CD4-positive, alpha-beta T cell treated with Interleukin-1 beta for 1 hour (primary cell): ENCODE measurements at regions not wholly inside any gene's neighbourhood (a gene's known extent, or its start where the extent isn't known, plus 50 kb on each side); places are given as distances from the start of the nearest gene placed in this dataset.

Source experiments
- DNase-seq, 2 donors: peaks; one replicate each; pipeline ENCODE4 v3.0.0-alpha.2; 2020 to 2022

DNA sequence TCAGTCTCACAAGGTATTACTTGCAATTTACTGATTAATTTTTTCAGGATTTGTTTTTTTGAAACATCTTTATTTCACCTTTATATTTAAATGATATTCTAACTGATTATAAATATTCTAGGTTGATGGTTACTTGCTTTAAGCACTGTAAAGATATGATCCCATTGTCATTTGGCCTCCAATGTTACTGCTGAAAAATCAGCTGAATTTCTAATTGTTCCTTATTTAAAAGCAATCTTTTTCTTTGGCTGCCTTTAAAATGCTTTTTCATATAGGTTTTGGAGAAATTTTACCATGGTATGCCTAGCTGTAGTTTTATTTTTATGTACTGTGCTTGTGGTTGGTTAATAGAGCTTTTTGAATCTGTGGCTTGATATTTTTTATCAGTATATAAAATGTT is 275.6 kb upstream of the PPFIA2 start:
- DNase-seq, result no peak

DNA sequence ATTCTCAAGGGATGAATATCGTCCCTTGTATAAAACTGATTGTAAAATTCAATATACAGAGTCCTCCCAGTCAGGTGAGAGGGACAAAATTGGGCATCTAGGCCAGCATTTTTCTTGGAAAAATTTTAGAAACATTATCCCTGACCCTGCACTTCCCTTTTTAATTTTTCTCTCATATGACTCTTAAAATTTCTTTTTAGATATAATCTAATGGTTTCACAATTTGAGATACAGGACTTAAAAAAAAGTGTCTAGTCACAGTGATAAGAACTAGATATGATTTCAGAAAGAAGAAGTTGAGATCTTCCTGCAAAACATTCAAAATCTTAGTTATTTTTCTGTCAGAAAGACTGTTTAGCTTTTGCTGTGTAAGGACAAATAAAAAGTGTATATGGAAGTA is 270.8 kb upstream of the PPFIA2 start:
- no peak for DNase-seq

DNA sequence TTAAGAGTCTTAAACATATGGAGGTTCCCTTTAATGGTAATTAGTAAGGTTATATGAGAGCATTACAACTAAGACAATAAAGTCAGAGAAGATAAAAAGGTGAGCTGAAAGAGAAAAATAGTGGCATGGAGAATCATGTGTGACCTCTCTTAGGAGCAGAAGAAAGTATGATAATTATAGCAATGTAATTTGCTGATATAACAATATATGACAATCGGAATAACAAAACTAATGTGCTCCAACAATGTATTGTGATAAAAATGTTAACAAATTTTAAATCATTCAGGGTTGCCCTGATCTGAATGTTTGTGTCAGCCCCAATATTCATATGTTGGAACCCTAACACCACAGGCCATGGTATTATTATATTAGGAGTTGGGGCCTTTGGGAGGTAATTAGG is 269.6 kb upstream of the PPFIA2 start:
- no peak for DNase-seq

DNA sequence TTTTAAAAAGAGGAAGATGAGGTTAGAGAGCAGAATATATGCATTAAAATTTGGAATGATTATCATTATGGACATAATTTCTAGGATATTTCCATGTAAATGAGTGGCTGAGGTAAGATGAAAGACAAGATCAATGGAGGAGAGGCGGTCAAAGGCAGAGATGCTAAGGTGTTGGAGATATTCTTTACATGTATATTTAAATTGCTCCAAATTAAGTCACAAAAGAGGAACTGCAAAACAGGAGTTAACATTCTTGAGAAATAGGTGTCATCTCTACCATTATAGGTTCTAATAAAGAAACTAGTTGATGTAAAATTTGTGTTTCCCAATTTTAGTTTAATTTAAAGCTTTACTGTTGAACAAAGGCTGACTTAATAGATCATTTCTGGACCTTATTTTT is 268.5 kb upstream of the PPFIA2 start:
- DNase-seq, result no peak

DNA sequence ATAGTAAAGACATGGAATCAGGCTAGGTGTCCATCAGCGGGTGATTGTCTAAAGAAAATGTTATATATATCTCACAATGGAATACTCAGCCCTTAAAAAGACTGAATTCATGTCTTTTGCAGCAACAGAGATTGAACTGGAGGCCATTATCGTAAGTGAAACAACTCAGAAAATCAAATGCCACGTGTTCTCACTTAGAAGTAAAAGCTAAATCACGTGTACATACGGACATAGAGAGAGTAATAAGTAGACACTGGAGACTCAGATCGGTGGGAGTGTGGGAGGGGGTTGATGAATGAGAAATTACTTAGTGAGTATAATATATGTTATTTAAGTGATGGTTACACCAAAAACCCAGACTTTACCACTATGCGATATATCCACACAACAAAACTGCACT is 266.3 kb upstream of the PPFIA2 start:
- DNase-seq, result no peak

DNA sequence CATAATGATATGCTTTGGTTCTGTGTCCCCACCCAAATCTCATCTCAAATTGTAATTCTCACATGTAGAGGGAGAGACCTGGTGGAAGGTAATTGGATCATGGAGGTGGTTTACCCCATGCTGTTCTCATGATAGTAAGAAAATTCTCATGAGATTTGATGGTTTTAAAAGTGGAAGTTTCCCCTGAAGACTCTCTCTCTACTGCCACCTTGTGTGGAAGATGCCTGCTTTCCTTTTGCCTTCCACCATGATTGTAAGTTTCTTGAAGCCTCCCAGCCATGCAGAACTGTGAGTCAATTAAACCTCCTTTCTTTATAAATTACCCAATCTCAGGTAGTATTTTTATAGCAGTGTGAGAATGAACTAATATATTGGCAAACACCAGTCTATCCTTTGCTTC is 260.4 kb upstream of the PPFIA2 start:
- no peak for DNase-seq

DNA sequence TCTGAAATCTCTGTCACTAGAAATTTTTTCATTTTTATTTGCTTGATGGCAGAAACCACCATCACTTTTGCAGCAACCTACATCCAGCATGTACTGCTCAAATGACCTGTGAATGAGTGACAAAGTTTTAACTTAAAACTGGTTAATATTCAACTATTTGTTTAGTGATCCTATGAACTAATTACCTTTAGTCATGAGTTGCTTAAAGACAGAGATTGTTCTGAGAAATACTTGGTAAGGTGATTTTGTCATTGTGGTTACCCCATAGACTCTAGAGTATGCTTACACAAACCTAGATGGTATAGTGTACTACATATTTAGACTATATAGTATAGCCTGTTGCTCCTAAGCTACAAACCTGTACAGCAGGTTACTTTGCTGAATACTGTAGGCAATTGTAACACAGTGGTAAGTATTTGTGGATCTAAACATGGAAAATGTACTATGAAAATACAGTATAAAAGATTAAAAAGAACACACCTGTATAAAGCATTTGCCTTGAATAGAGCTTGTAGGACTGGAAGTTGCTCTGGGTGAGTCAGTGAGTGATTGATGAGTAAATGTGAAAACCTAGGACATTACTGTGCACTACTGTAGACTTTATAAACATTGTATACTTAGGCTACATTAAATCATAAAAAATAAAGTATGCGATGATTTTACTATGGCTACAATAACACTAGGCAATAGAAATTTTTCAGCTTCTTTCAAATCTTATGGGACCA is 256.6 kb upstream of the PPFIA2 start:
- no peak for DNase-seq

DNA sequence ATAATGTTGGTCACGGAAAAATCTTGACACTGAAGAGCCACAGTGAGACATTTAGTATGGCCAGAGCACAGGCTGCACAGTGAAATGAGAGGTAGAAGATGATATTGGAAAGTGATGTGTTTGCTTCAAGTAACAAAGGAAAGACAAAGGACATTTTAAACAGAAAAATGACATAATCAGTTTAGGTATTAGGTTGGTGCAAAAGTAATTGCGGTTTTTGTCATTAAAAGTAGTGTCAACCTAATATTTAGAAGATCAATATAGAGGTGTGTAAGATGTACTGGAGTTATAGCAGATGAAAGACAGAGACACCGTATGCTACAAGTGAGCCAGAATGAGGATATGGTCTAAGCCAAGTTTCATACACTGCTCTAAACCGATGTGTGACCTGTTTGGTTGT is 253.0 kb upstream of the PPFIA2 start:
- DNase-seq, result no peak

DNA sequence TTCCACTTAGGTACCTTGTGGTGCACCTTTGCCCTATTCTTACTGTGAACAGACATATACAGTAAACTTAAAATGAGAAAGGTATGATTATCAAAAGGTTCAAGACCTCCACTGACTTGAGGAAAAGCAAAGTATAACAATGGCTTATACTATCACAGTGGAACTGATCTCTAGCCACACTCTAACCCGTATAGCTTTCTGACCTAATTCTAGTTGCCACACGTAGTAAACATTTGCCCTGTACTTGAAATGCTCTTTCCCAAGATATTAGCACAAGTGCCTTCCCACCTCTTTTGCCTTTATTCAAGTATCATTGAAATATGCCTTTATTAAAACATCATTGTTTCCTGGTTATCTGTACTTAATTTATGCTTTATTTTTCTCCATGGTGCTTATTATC is 250.4 kb upstream of the PPFIA2 start:
- no peak for DNase-seq

DNA sequence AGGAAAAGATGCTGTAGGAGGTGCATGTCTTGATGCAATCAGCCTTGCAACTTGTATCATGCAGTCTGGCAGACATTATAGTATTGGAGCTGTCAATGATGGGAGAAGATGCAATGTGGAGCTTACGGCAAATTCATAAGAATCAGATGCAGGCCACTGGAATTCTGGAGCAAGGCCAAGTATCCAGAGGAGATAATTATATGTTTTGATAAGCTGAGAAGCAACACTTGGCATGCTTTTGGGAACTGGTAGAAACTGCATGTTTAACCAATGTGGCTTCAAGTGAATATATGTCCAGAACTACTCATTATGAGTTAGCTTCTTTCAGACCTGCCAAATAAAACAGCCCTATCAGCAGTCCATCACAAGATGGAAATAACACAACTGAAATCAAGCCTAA is 249.1 kb upstream of the PPFIA2 start:
- DNase-seq, result no peak

DNA sequence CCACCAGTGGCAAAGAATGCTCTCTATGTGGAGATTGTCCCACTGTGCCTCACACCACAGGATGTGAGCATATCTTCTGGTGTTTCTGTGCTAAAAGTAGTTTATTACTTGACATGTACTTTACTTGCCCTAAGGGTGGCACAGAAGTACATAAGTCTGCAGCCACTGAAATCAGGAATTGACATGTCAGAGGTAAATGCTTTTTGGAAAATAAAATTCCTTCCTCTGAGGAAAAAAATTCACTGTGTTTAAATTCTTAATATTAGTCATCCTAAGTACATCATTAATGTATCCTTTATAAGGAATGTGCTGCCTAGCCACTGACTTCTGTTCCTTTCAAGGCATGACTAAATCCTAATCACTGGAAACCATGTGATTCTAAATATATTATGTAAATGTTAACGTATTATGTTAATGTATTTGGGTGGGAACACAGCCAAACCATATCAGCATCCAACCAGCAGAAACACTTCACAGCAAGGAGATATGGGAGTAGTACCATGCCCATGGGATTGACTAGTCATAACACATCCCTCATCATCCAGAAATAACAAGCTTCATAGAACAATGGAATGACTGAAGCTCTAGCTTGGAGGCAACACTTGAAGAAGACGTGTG is 239.7 kb upstream of the PPFIA2 start:
- DNase-seq, result no peak

DNA sequence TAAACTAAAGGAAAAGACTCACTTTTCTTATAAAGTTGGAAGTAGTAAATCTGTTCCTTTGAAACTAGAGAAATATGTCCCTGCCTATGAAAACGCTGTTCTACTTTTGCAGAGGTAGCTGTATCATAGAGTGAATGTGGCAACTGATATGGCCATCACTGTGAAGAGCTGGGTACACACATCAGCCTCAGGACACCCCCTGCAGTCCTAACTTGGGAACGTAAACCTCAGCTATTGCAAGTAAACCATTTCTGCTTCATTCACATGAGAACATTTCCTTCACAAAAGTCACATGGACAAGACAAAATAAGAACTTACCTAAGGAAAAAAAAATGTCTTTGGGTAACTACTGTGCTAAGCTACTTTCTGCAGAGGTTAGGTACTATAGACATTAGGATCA is 233.3 kb upstream of the PPFIA2 start:
- peak; percentile 36 to 43 for DNase-seq

DNA sequence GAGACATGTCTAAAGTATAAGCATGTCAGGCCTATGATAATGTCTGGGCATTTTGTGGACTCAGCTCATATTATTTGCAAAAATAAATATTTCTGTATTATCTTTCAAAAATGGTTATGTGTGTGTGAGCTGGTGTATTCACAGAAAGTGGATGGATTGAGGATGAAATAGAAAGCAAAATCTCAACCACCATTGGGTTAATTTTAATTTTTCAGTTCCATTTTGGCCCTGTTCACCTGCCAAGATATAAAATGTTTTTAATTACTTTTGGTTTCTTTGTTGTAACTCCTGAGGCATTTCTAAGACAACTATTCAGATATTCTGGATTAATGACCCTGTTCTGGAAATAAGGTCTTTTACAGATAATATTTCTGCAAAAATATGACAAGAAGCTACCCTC is 232.7 kb upstream of the PPFIA2 start:
- no peak for DNase-seq

DNA sequence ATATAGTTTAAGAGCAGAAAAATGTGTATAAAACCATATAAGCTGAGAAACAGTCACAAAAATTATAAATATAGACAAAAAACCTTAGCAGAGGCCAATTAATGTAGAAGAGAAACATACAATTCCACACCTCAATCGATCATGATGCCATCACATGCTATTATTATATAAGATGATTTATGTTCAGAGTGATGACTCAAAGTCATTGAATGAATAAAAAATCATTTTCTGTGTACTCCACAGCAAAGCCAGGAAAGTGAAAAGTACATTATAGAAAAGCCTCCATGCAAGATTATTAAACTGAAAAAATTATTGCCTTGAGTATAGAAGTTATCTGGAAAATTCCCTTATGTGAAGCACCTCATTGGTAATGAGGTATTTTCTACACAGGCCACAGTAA is 229.2 kb upstream of the PPFIA2 start:
- DNase-seq, result no peak

DNA sequence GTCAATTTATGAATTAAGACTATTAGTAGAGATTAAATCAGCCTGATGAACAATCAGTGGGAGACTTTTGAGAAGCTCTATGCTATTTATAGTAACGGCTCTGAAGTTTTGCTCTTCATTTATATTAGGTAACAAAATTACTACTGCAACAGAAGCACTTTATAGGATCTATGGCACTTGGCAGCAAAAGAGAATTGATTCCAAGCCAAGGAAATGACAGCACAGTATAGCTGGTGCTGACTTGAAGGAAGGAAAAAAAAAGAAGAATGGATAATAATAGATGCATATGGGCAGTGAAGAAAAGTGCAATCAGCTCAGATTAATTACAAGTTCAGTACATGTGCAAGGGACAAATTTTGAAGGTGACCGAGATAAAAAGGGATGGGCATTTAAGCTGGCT is 228.2 kb upstream of the PPFIA2 start:
- no peak for DNase-seq

DNA sequence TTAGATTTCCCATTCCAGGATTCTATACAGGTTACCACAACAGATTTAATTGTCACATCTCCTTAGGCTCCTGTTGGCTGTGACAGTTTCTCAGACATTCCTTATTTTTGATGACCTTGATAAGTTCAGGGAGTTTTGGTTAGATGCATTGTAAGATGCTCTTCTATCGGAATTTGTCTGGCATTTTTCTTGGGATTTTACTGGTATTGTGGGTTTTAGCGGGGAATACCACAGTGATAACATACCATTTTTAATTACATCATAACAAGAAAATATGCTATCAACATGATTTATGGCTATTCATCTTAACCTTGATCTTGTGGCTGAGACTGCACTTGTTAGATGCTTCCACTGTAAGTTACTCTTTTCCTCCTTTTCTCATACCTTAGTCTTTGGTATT is 217.5 kb upstream of the PPFIA2 start:
- DNase-seq, result no peak

DNA sequence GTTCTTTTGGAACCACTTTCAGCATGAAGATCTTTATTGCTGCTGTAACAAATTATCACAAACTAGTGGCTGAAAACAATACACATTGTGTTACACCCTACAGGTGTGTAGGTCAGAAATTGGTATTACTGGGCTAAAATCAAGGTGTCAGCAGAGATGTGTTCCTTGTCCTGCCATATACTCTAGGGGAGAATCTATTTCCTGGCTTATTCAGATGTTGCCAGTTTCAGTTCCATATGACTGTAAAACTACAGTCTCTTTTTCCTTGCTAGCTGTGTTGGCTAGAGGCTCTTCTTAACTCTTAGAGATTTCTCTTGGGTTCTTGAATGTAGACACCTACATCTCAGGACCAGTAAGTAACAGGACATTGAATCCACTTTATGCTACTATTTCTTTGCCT is 215.6 kb upstream of the PPFIA2 start:
- DNase-seq, result no peak

DNA sequence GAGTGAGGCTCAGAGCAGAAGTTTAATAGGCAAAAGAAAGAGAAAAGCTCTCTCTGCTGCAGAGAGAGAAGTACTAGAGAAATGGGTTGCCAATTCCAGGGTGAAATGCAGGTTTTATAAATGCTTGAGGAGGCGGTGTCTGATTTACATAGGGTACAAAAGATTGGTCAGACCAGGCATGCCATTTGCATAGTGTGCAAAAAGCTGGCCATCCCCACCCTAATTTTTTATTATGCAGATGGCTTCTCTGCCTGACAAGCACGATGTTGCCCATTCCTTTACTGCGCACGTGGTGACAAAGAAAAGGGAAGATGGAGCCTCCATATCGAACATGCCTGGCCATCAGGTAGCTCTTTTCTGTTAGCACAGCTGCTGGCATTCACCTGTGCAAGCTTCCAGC is 209.3 kb upstream of the PPFIA2 start:
- DNase-seq, result no peak

DNA sequence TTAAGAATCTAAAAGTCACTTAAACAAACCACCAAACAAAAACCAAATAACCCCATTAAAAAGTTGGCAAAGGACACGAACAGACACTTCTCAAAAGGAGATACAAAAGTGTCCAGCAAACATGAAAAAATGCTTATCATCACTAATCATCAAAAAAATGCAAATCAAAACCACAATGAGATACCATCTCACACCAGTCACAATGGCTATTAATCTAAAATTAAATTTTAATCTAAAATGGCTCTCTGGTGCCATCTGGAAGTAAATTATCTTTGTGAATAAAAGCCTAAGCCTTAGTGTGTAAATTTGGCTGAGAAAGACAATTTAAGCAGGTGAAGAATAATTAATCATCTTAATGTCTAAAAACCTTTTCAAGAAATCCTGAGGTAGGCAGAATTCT is 204.5 kb upstream of the PPFIA2 start:
- DNase-seq, result no peak

DNA sequence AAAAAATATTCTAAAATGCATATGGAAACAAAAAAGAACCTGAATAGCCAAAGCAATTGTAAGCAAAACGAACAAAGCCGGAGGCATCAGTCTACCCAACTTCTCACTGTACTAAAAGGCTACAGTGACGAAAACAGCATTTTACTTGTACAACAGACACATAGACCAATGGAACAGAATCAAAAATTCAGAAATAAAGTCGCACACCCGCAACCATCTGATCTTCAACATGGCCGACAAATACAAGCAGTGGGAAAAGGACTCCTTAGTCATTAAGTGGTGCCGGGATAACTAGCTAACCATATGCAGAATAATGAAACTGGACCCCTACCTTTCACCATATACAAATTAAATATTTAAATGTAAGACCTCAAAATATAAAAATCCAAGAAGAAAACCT is 203.9 kb upstream of the PPFIA2 start:
- DNase-seq, result no peak

DNA sequence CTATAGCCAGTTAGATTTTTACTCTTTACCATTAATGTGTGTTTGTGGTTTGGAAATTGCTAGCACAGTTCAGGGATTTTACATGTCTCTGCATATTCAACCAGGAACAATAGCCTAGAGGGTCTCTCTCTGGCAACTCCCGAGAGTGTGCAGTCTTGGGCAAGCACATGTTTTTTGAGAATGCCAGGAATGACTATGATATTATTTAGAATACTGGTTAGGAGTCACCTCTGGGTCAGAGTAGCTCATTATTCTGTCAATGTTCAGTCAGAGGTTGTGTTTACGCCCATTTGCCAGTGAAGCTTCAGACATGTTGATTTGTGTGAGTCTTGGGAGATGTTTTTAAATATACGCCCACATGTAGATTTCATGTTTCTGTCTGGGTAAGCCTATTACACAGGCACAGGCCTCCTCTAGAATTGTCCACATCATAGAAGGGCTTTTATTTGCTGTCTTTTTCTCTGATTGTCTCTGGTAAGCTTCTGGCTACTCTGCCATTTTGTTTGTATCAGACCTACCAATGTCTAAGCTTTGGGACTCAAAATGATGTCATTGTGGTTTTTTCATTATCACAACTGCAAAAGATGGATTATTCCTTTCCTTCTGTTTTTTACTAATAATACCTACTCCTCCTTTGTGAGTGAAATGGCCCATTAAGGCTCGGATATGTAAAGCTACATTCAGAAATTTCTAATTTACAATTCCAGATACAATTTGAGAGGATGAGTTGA is 203.1 kb upstream of the PPFIA2 start:
- no peak for DNase-seq

DNA sequence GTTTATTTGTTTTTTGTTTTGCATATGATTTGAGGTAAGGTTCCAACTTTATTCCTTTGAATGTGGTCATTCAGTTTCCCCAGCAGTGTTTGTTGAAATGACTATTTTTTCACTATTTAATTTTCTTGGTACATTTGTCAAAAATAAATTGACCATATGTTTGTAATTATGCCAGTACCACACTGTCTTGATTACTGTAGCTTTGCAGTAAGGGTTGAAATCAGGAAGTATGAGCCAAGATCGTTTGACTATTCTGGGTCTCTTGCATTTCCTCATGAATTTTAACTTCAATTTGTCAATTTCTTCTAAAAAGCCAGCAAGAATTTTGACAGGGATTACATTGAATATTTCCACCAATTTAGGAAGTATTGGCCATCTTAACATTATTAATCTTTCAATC is 199.3 kb upstream of the PPFIA2 start:
- DNase-seq, result no peak

DNA sequence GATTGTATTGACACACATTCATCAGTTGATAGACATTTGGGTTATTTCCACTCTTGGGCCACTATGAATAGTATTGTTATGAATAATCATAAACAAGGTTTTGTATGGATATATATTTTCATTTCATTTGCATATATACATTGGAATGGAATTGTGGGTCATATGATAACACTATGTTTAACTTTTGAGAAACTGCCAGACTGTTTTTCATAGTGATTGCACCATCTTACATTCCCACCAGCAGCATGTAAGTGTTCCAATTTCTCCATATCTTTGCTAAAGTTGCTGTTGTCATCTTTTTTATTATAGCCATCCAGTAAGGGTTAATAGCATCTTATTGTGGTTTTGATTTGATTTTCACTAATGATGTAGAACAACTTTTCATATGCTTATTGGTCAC is 198.5 kb upstream of the PPFIA2 start:
- DNase-seq, result no peak

DNA sequence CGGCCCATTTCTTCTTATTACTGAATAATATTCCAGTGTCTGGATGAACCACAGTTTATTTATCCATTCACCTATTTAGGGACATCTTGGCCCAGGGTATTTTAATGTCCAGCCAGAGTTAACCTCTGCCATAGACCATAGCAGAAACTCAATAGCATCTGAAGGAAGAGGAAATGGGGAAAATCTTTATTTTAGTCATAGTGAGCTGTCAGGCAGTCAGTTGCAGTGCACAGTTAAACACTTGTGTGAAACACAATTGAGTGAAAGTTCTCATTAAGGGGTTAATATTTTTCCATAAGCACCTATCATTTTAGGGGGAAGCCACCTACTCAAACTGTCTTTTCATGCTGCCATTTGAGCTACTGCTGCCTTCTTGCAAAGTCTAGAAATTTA is 197.3 kb upstream of the PPFIA2 start:
- no peak for DNase-seq

DNA sequence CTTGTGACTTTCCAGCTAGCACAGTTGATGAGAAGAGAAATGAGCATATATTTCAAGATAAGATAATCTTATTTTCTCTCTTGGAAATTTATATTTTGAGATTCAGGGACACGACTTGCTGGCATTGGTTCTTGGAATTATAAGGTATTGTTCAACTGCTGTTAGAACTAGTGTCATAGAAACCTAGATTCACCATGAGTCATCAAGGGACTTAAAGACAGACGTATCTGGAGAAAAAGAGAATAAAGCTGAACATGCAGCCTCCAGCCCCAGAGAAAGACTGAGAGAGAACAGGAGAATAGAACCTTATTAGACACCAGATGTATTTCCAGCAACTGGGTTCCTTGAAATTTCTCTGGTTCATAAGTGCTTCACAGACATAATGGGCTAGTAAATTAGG is 194.4 kb upstream of the PPFIA2 start:
- no peak for DNase-seq
